Brain microvascular endothelial cell (primary cell): ENCODE measurements at regions not wholly inside any gene's neighbourhood (a gene's known extent, or its start where the extent isn't known, plus 50 kb on each side); places are given as distances from the start of the nearest gene placed in this dataset.

Source experiments
- DNase-seq: peaks from one replicate; pipeline ENCODE4 v3.0.0-alpha.2; 2020
- H3K27ac ChIP-seq: fragments of 250-450 bp; sonication (Bioruptor Pico); 2 replicates; pipeline ENCODE4 v1.5.1; 2020; ENCODE audit warnings: mild to moderate bottlenecking, moderate library complexity
- H3K27me3 ChIP-seq: fragments of 250-450 bp; sonication (Bioruptor Pico); replicated peaks from 2 replicates; pipeline ENCODE4 v1.5.1; 2020; ENCODE audit warnings: mild to moderate bottlenecking
- H3K36me3 ChIP-seq: fragments of 250-450 bp; sonication (Bioruptor Pico); replicated peaks from 2 replicates; pipeline ENCODE4 v1.5.1; 2020; ENCODE audit warnings: mild to moderate bottlenecking
- H3K4me3 ChIP-seq: 2 replicates; pipeline ENCODE4 v1.5.1; 2011; ENCODE audit warnings: low read depth, mild to moderate bottlenecking, control low read depth, low read length, moderate library complexity
- CTCF ChIP-seq: IDR thresholded peaks from 2 replicates; pipeline ENCODE4 v1.5.1; 2011; ENCODE audit warnings: low read depth, mild to moderate bottlenecking, moderate library complexity, low read length, control low read depth, inconsistent platforms; ENCODE audit errors: missing control alignments
- in situ Hi-C: cut with HindIII; loops from 2 replicates; pipeline ENCODE4 v1.10.0; 2017; ENCODE audit warnings: low sequenced_read_pairs, low pct_ligation_motif_present

DNA sequence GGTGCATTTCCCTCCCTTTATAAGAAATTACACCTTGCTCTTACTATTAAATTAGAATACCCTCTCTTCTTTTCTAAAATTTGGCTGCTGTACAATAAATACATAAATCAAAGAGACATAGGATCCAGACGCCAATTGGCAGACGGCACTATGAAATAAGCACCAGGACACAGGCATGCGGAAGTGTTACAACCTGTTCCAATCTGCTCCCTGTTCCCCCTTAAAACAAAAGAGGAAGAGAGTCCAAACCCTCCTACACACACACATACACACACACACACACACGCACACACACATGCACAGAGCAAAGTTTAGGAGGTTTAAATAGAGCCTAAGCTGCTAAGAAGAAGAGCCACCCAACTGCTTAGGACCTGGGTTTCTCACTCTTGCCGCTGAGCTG is 75.6 kb upstream of the ZNF507 start:
- DNase-seq, result no peak
- no peak overlapping the region for H3K4me3 ChIP-seq
- no peaks in the 10 kb centered on the region for H3K36me3 ChIP-seq
- TF ChIP-seq CTCF, result no peak
- no peak overlapping the region for H3K27ac ChIP-seq
- in situ Hi-C loops, result no loop called here
- no peaks in the 10 kb centered on the region for H3K27me3 ChIP-seq

DNA sequence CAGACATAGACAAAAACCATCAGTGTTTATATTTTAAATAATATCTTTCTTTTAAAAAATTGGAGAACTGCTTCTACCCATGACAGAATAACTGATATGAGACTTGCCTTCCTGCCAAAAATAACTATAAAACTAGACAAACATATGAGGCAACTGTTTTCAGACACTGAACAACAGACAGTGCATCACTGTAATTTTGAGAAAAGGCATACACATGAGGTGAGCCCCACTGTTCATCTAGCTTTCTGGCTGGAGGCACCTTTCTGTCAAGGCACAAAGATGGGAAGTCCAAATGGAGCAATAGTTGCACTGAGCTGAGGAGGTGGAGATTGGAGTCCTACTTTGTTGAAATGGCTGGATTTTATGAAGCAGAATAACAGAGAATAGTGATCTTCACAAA is 71.9 kb upstream of the ZNF507 start:
- Histone ChIP-seq H3K4me3 (no peak overlapping the region), H3K27ac (no peak overlapping the region), H3K36me3 (no peaks in the 10 kb centered on the region), H3K27me3 (no peaks in the 10 kb centered on the region)
- no peak for DNase-seq
- no peak for TF ChIP-seq CTCF
- in situ Hi-C loops, result no loop called here

- Histone ChIP-seq H3K4me3 (no peak overlapping the region), H3K36me3 (no peaks in the 10 kb centered on the region), H3K27me3 (no peaks in the 10 kb centered on the region), H3K27ac (no peak overlapping the region)
- no peak for TF ChIP-seq CTCF
- in situ Hi-C loops, result no loop called here
- DNase-seq, result no peak
Measured at GRCh38 chr19:32287086-32287485, 58.3 kb upstream of the ZNF507 start.

- TF ChIP-seq CTCF, result peak; percentile 71
- H3K27me3 ChIP-seq, result no peaks in the 10 kb centered on the region
- H3K27ac ChIP-seq, result no peak overlapping the region
- no peaks in the 10 kb centered on the region for H3K36me3 ChIP-seq
- H3K4me3 ChIP-seq, result no peak overlapping the region
- DNase-seq, result peak; percentile 68
- in situ Hi-C loops, result no loop called here
Measured at GRCh38 chr19:32287811-32288227, 57.6 kb upstream of the ZNF507 start.

GRCh38 chr19:32289566-32290210 is 55.7 kb upstream of the ZNF507 start:
- Histone ChIP-seq H3K27ac (no peak overlapping the region), H3K36me3 (no peaks in the 10 kb centered on the region), H3K4me3 (no peak overlapping the region), H3K27me3 (no peaks in the 10 kb centered on the region)
- in situ Hi-C loops, result no loop called here
- no peak for TF ChIP-seq CTCF
- no peak for DNase-seq

DNA sequence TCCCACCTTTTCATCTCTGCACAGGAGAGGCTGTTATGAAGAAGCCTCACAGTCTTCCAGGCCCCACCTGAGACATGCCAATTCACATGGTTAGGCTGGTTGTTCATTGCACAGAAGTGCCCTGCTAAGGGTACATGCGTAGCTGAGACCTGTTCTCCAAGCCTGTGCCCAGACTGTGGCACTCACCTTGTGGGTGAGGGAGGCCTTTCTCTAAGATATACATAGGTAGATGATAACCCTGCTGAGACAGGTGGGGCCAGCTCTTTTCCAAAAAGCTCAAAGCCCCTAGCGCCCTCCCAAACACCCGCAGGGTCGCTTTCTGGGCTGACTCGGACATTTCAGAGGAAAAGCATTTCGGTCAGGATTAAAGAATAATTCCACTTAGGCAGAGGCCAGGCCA is 53.5 kb upstream of the ZNF507 start:
- TF ChIP-seq CTCF, result no peak
- in situ Hi-C loops, result no loop called here
- Histone ChIP-seq H3K4me3 (no peak overlapping the region), H3K27ac (no peak overlapping the region), H3K27me3 (no peaks in the 10 kb centered on the region), H3K36me3 (no peaks in the 10 kb centered on the region)
- no peak for DNase-seq
